Activated gamma-delta T cell treated with Interleukin-2 at 50 U/mL for 16 hours (primary cell): ENCODE measurements at regions not wholly inside any gene's neighbourhood (a gene's known extent, or its start where the extent isn't known, plus 50 kb on each side); places are given as distances from the start of the nearest gene placed in this dataset.
"Not testable (repeated sequence)": the region's sequence is repeated elsewhere in the genome, so short reads cannot be mapped to it uniquely, and the experiment has no call there.

Experiments used
- DNase-seq: peaks from one replicate; pipeline ENCODE4 v3.0.0-alpha.2; 2020

DNA sequence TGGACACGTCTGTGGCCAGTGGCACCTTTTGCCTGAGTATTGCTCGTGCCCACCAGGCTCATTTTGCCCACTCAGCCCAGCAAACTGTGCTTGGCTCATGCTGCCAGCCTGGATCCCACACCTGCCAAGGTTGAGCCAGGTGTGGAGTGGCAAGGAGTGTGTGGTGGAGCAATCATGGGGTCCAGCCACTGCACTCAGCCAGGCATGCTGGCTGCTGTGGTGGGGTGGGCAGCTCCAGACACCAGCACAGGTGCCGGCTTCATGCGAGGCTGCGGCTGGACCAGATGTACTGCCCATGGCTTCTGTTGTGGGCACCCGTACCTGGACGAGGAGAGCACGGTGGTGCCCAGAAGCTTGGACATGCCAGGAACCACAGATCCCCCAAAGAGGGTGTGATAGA lies 364.1 kb downstream of the TMEM38B start:
- no peak for DNase-seq

DNA sequence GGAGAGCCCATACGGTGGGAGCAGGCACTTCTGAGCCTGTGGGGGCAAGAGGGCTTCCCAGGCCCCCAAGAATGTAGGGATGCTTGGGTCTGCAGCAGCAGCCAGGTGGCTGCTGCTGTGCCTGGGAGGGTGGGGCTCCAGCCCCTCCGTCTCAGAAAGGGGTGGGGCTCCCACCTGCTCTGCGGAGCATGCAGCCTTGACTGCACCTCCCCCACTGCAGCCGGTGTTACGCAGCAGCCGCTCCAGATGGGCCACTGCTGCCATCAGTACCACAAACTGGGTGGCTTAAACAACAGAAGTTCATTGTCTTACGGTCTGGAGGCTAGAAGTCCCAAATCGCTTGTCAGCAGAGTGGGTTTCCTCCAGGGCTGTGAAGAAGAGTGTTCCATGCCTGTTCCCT lies 365.5 kb downstream of the TMEM38B start:
- DNase-seq: no peak

DNA sequence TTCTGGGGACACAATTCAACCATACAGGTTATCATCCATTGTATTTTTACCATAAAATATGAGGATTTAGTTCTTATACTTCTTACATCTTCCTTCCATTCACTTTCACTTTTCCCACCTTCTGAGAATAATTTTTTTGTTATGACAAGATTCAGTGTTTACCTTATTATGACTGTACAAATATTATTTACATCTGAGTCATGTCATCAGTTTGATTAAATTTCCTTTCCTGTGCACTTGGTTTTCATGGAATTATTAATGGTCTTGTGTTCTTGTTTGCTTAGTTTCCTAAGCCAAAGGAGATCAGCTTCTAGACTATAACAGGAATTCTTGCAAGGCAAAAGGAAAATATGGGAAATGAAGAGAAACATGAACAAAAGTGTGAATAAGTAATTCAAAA lies 366.5 kb downstream of the TMEM38B start:
- no peak for DNase-seq

DNA sequence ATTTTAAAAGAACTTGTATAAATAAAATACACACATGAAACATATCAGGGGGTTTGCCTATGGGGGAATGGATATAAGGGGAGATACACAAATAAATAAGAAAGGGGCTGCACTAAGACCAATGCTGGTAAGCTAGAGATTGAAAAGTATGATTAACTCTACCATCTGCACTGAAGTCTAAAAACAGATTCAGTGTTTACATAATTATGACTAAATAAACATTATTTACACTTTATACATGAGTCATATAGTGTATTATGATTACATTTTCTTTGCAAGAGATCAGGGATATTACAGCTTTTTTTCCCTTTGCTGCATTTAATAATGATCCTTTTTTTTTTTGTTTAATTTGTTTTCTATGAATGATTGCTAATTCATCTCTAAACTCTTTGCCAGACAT lies 367.9 kb downstream of the TMEM38B start:
- DNase-seq: no peak

DNA sequence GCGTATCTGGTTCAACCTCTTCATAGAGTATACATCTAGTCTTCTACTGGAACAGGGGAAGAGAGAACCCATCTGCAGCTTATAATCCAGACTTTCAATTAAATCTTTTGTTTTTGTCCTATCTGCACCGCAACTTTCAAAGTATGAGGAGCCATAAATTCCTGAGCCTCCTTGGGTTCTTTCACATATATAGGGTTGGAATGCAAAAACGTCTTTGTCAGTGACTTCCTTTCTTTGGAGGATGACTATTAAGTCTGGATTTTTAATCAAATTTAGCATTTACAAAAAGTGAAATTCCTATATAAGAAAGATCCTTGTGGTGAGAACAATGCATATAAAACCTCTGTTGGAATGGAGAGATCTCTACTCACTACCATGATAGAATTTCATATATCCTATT lies 370.8 kb downstream of the TMEM38B start:
- DNase-seq: no peak

DNA sequence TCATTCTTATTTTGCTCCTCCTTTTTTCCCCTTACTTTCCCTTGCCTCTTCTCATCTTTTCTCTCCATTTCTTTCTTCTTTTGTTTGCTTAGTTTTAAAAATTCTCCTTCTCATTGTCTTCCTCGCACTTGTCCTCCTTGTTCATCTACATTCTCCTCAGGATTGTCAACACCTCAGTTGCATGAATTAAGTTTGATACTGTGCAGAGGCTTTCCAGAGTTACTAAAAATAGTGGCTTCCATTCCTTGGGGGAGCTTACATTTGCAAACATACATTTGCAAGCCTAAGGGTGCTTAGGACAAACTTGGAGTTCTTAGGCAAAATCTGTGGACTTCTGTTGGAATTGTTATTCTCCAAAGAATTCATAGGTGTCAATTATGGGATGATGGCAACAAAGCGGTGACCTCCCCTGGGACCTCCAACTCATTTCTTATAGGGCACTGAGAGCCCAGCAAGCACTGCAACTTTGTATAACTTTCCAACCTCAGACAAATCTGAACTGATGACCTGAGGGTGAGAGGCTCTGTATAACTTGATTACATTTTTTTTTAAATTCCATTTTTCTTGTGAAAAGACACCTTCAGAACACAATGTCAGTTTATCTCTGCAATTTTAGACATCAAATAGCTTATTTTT lies 371.4 kb downstream of the TMEM38B start:
- no peak for DNase-seq

DNA sequence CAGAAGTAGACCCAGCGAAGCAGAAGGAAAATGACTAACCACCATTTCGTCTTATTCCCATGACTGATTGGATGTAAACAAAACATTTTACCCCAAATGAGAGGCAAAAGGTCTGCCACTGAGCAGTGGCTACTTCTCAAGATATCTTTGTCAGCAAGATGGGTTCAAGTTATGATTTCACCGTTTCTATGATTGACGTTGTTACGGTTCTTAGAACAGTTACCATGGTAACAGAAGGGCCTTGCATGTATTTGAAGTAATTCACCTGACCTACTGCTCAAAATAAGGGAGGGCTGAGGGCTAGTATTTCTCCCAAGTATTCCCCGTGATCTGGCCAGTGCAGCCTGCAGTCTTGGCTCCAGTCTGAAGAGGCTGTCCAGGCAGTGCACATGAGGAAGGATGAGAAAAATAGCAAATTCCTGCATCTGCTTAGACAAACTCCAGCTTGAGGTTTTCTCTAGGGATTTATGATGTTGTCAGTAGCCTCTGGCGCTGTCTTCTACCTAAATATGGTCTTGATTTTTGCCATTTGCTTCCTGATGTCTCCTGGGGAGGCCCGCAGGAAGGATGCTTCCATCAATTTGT lies 372.7 kb downstream of the TMEM38B start:
- no peak for DNase-seq

DNA sequence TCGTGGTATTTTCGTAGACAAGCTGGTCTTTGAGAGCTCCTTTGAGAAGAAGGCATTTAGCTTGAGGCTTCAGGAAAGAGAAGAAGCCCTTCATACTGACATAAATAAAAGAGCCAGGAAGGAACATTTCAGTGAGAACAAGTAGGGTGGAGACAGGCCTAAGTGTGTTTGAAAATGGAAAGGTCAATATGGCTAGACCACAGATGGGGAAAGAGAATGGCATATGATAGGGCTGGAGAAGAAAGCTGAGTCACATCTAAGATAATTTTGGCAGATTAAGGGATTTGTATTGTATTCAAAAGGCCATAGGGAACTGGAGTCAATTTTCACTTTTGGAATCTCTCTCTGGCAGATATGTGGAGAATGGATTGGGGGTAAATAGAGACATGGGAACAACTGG lies 374.9 kb downstream of the TMEM38B start:
- DNase-seq: no peak

DNA sequence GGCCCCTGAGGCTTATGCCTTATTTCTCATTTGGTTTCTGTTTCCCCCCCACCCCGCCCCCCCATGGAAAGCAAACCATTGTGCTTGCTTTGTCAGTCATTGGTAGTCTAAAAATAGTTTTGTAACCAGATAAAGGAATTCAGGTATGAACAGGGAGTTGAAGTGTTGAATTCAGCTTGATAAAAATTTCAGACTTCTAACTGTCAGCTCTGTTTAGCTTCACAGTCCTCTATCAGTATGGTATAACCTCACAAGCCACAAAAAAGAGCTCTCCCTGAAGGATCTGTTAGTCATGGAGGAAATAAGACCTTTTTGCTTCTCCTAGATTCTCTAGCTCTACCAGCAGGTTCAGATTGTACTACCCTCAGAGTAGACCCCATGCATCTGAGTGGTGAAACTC lies 378.1 kb downstream of the TMEM38B start:
- no peak for DNase-seq

DNA sequence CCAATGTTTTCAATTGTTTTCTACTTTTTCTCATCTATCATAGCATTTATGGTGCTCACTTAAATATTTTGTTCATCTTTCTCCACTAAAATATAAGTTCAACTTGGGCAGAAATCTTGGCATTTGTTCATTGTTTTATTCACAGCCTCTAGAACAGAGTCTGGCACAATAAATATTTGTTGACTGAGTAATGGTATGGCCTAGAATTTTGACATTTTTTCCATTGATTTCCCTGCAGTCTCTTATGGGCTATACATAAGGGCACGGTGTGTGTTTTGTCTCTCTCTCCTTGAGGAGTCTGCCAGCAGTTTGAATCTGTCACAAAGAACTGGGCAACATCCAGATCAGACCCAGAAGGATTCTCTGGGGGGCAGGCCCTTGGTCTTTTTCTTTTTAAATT lies 379.7 kb downstream of the TMEM38B start:
- no peak for DNase-seq

DNA sequence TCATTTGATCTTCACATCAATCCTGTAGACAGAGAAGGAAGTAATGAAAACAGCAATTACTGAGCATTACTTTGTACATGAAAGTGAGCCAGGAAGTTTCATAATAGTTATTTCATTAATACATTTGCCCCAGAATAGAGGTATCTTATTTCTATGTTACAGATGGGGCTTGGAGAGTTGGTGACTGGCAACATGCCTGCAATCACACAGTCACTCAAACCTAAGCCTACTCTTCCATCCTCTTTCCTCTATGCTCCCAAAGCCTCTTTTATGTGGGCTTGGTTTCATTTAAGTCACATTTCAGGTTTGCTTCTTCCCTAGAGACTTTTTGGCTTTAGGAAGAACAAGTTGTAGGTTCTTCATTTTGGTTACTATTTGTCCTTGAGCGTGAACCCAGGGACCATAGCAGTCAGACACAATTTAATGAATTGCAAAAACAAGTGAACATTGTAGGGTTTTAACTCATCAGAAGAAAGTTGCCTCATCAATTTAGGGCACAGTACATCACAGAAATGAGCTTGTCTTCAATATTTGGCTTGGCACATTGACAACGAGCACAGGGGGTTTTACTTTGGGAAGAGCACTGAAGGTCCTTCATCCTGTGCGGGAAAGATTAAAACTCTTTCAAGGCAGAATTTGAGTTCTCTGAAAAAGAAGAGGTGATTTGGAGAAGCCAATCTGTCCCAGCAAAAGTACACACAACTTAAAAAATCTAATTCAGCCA lies 381.1 kb downstream of the TMEM38B start:
- DNase-seq: no peak

DNA sequence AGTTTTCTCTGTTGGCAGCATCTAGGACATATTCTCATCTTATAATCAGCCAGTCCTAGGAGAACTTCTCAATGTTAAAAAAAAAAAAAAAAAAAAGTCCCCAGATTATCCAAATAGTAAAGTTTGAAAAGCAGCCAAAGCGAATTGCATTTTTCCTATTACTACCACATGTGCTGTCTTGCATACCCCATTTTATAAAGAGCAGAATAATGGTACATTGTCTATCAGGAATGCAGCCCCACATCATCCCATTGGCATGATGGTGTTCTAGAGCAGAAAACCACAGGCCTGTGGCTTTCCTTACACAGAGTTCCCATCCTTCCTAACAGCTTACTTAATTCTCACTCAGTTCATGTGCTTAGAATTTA lies 381.6 kb downstream of the TMEM38B start:
- DNase-seq: no peak

DNA sequence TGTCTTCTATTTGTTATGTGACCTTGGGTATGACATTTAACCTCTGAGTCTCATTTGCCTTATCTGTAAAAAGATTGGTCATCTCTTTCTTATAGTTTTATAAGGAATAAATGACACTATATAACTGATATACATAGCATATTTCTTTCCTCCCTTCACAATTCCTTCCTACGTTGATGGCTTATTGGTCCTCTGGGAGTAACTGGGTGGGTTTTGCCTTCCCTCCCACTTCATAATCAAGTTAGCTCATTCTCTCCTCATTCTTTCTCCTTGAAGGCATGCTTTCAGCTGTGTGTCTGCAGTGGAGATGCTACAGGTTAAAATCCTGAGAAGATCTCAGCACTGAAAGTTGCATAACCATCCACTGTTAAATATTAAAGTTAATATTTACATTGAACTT lies 382.4 kb downstream of the TMEM38B start:
- DNase-seq: no peak

DNA sequence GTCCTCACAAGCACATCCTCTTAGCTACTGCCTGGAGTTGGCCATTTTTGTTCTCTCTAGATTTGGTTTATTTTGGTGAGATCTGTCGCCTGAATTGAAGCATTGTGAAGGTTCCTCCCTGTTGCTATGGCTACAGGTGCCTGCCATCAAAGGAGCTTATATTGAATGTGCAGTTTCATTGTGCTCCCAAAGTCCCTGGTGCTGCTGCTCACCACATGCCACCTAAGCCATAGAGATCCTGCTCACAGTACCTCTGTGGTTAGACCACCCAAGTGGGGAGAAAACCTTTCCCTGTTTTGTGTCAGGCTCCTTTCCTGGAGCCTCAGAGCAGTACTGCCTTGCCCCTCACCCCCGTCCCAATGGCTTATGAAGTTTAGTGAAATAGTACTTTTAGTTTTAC lies 383.4 kb downstream of the TMEM38B start:
- no peak for DNase-seq

DNA sequence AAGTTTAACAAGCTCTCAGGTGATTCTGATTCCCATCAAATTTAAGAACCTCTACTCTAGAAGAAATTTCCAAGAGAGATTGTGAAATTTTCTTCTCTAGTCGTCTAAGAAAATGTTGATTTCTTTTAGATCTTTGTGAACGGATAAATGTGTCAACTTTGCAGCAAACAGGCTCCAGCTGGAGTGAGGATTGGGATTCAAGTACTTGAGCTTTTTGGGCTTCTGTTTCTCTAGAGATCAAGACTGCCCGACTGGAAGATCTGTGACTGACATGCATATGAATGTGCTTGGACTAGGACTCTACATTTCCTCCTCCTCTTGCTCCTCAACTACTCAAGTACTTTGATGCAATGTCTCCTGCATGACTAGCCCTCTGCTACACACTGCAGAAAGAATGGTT lies 388.3 kb downstream of the TMEM38B start:
- no peak for DNase-seq

DNA sequence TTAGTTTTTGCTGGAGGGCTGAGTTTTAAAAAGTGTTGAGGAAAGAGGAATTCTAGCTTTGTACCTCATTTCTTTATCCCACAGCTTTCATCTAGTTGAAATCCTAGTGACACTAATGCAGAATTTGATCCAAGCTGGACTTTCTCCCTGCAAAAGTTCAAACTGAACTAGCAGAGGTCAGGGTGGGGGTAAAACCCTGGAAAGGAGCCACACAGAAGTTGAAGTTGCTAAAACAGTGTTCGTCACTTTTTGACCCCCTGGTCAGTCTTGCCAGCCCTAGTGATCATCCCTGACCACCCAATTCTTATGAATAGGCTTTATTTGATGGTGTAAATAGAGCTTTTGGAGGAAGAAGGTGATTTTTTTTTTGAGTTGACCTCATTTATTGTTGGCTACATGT lies 390.4 kb downstream of the TMEM38B start:
- DNase-seq: no peak

DNA sequence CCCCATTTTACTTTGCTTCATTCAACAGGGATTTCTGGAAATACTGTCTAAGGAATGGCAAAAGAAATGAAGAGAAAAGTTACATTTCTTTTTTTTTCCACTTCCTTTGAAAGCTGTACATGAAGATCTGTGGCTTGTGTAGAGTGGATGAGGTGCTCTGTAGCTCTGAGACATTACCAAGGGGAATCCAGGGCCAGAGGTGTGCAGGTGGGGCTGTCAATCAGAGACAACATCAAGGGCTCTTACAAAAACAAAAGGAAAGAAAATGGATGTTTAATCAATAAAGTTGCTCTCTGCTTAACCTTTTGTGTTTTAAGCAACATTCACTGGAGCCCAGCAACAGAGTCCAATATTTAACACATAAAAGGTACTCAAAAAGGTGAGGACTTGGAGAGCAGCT lies 391.1 kb downstream of the TMEM38B start:
- no peak for DNase-seq

DNA sequence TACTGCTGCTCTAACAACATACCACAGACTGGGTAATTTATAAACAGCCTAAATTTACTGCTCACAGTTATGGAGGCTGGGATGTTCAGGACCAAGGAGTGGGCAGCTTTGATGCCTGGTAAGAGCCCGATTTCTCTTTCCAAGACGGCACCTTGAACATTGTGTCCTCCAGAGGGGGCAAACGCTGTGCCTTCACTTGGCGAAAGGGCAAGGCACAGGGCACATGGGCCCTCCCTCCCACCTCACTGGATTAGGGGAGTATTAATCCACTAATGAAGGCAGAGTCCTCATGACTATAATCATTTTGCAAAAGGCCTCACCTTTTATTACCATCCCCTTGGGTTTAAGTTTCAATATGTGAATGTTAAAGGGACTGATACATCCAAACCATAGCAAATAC lies 397.7 kb downstream of the TMEM38B start:
- no peak for DNase-seq

DNA sequence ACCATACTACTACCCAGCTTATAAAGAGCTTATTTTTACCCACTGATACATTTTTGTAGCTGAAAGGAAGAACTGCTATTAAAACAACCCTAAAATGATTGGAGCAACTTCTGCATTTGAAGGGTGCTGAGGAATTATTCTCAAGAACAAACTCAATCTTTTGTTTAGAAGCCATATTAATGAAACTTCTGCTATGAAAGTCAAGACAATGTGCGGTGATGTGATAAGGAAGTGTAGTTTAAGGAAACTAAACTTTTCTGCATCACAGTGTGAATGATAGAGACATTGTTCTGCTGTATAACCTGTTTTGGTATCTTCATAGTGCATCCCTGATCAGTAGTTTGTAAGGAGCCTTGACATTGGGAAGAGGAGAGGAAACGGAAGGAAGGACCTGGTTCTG lies 408.5 kb downstream of the TMEM38B start:
- no peak for DNase-seq

DNA sequence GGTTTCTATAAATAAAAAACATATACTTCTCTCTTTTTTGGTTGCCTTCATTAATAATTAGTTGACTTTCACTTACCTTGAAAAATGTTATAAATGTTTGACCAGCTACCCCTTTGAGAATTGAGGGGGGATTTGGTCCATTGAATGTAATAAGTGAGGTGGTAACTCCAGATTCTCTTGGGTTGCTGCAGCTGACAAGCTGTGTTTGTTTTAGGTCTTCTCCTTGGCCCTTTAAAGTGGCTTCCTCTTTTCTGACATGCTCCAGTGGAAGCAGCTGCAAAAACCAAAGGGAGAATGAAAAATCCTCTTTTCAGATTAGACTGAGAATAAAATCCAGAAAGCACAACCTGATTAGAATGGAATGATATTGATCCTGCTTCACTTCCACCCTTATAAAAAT lies 410.5 kb downstream of the TMEM38B start:
- no peak for DNase-seq

DNA sequence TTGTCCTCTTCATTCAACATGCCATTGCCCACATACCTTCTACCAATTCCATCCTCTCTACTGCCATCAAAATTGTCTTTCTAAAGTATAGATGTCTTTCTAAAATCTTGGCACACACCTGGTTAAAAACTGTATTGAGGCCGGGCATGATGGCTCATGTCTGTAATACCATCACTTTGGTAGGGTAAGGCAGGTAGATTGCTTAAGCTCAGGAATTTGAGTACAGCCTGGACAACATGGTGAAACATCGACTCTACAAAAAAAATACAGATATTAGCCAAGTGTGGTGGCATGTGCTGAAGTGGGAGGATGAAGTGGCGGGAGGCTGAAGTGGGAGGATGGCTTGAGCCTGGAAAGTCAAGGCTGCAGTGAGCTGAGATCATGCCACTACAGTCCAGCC lies 412.1 kb downstream of the TMEM38B start:
- DNase-seq: no peak

DNA sequence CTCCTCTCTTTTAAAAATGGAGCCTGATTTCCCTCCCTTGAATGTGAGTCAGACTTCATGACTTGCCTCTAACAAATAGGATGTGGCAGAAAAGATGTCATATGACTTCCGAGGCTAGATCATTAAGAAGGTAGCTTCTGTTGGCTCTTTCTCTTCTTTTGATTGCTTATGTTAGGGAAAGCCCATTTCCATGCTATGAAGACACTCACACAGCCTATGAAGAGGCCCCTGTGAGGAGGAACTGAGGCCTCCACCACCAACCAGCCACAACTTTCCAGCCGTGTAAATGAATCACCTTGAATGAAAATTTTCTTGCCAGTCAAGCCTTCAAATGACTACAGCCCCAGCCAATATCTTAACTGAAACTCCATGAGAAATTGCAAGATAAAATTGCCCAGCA lies 413.4 kb downstream of the TMEM38B start:
- no peak for DNase-seq

DNA sequence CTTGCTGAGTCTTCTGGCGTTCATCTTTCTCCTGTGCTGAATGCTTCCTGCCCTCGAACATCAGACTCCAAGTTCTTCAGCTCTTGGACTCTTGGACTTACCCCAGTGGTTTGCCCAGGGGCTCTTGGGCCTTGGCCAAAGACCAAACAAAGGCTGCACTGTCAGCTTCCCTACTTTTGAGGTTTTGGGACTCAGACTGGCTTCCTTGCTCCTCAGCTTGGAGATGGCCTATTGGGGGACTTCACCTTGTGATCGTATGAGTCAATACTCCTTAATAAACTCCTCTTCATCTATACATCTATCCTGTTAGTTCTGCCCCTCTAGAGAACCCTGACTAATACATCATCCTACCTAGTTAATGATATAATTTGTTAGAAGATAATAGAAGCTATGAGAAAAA lies 415.4 kb downstream of the TMEM38B start:
- DNase-seq: not testable (repeated sequence)

DNA sequence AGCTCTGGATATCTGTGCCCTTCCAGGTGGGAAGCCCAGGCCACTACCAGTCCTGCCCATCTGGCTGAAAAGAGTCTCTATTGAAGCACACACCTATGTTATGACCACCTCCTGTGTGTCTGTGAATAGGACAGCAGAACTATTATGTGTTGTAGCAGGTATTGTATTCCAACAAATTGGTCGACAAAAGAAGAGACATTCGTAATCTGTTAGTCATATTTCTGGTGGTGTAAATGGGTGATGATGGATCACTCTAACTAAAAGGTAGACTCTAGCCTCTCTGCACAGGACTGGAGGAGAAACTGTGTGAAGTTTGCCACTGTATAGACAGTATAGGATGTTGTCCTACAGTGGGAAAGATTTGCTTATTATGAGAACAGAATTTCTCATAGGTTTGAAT lies 416.1 kb downstream of the TMEM38B start:
- no peak for DNase-seq
